HEK293 (cell line): ENCODE measurements at regions not wholly inside any gene's neighbourhood (a gene's known extent, or its start where the extent isn't known, plus 50 kb on each side); places are given as distances from the start of the nearest gene placed in this dataset.

Source experiments
- SCRT1 ChIP-seq: fragments of 450-650 bp; formaldehyde crosslinking; IDR thresholded peaks from 2 replicates; pipeline ENCODE4 v1.5.1; 2016; ENCODE audit warnings: missing biosample characterization, missing genetic modification characterization, borderline replicate concordance
- TCF7L2 ChIP-seq: IDR thresholded peaks from 2 replicates; pipeline ENCODE4 v1.6.1; 2011; ENCODE audit warnings: low read depth, mild to moderate bottlenecking, inconsistent platforms, low read length, moderate library complexity, borderline replicate concordance
- YY1 ChIP-seq: fragments of 450-650 bp; formaldehyde crosslinking; IDR thresholded peaks from 2 replicates; pipeline ENCODE4 v1.5.1; 2018; ENCODE audit warnings: missing biosample characterization, missing genetic modification characterization
- ZBTB1 ChIP-seq: fragments of 450-650 bp; formaldehyde crosslinking; IDR thresholded peaks from 2 replicates; pipeline ENCODE4 v1.5.1; 2016; ENCODE audit warnings: missing biosample characterization, missing genetic modification characterization
- ZBTB17 ChIP-seq: fragments of 450-650 bp; formaldehyde crosslinking; IDR thresholded peaks from 2 replicates; pipeline ENCODE4 v1.5.1; 2016; ENCODE audit warnings: missing biosample characterization, missing genetic modification characterization
- ZNF2 ChIP-seq: fragments of 450-650 bp; formaldehyde crosslinking; IDR thresholded peaks from 2 replicates; pipeline ENCODE4 v1.5.1; 2016; ENCODE audit warnings: missing biosample characterization, missing genetic modification characterization
- ZNF274 ChIP-seq, 2 experiments: fragments of 200-500 bp in 1 of 2; fragments of 450-650 bp in 1 of 2; sonication (Bioruptor generic) in 1 of 2; formaldehyde crosslinking in 1 of 2; IDR thresholded peaks; 2 replicates each; pipeline versions ENCODE4 v1.5.1 to v1.6.1; 2014 to 2016; ENCODE audit warnings: borderline replicate concordance in 1 of 2, inconsistent platforms in 1 of 2, low read length in 1 of 2, missing biosample characterization in 1 of 2, missing genetic modification characterization in 1 of 2
- ZNF596 ChIP-seq: fragments of 450-650 bp; IDR thresholded peaks from 2 replicates; pipeline ENCODE4 v1.5.0; 2018; ENCODE audit warnings: missing biosample characterization, mild to moderate bottlenecking, missing genetic modification characterization, moderate library complexity
- ZNF660 ChIP-seq: fragments of 450-650 bp; IDR thresholded peaks from 2 replicates; pipeline ENCODE4 v1.5.1; 2018; ENCODE audit warnings: missing biosample characterization, mild to moderate bottlenecking, missing genetic modification characterization
- ZNF768 ChIP-seq: fragments of 450-650 bp; formaldehyde crosslinking; IDR thresholded peaks from 2 replicates; pipeline ENCODE4 v1.5.1; 2018; ENCODE audit warnings: missing biosample characterization, mild to moderate bottlenecking, missing genetic modification characterization
- TF ChIP-seq, protein P1 (sequence below): fragments of 450-650 bp; formaldehyde crosslinking; IDR thresholded peaks from 2 replicates; pipeline ENCODE4 v1.5.1; 2016; ENCODE audit warnings: missing biosample characterization, missing genetic modification characterization
- TF ChIP-seq, protein P2 (sequence below): fragments of 450-650 bp; formaldehyde crosslinking; IDR thresholded peaks from 2 replicates; pipeline ENCODE4 v1.5.1; 2016; ENCODE audit warnings: missing biosample characterization, missing genetic modification characterization
- TF ChIP-seq, protein P3 (sequence below): fragments of 450-650 bp; formaldehyde crosslinking; IDR thresholded peaks from 2 replicates; pipeline ENCODE4 v1.5.1; 2016; ENCODE audit warnings: missing biosample characterization, missing genetic modification characterization
- TF ChIP-seq, protein P4 (sequence below): sonication (generic); formaldehyde crosslinking; IDR thresholded peaks from 2 replicates; pipeline ENCODE4 v1.8.1; 2022; ENCODE audit warnings: mild to moderate bottlenecking, moderate library complexity, missing genetic modification reagents

DNA sequence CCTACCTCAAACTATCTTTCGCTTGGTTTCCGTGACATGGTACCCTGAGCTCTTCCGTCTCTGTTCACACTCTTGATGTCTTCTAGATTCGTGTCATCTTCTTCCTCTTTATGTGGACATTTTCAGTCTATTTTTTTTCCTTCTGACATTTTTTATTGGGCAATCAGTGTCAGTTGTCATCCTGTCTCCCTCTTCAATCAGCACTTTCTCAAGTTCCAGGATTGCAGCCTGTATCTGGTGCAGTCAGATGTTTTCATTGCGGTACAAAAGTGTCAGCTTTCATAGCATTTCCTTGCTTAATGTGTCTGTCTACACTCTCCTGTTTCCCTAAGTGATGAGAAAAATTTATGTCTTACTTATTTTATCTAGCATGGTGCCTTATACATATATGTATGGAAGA lies 51.1 kb upstream of the ETV1 start:
- TF ChIP-seq, protein P1, sequence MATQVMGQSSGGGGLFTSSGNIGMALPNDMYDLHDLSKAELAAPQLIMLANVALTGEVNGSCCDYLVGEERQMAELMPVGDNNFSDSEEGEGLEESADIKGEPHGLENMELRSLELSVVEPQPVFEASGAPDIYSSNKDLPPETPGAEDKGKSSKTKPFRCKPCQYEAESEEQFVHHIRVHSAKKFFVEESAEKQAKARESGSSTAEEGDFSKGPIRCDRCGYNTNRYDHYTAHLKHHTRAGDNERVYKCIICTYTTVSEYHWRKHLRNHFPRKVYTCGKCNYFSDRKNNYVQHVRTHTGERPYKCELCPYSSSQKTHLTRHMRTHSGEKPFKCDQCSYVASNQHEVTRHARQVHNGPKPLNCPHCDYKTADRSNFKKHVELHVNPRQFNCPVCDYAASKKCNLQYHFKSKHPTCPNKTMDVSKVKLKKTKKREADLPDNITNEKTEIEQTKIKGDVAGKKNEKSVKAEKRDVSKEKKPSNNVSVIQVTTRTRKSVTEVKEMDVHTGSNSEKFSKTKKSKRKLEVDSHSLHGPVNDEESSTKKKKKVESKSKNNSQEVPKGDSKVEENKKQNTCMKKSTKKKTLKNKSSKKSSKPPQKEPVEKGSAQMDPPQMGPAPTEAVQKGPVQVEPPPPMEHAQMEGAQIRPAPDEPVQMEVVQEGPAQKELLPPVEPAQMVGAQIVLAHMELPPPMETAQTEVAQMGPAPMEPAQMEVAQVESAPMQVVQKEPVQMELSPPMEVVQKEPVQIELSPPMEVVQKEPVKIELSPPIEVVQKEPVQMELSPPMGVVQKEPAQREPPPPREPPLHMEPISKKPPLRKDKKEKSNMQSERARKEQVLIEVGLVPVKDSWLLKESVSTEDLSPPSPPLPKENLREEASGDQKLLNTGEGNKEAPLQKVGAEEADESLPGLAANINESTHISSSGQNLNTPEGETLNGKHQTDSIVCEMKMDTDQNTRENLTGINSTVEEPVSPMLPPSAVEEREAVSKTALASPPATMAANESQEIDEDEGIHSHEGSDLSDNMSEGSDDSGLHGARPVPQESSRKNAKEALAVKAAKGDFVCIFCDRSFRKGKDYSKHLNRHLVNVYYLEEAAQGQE (tag by site-specific recombination): no peak
- TF ChIP-seq SCRT1 (tag by site-specific recombination) (no peak), ZNF274 (IDR thresholded peaks at IDR 0.05; ENCODE audit: low read length) (no peak), ZNF274 (tag by site-specific recombination; IDR thresholded peaks at IDR 0.05; ENCODE audit: borderline replicate concordance) (no peak), ZNF768 (tag by site-specific recombination) (no peak), YY1 (tag by site-specific recombination) (no peak), ZBTB1 (no peak), TCF7L2 (no peak), ZNF596 (no peak), ZNF2 (no peak), ZBTB17 (tag by site-specific recombination) (no peak), ZNF660 (no peak)
- TF ChIP-seq, protein P2, sequence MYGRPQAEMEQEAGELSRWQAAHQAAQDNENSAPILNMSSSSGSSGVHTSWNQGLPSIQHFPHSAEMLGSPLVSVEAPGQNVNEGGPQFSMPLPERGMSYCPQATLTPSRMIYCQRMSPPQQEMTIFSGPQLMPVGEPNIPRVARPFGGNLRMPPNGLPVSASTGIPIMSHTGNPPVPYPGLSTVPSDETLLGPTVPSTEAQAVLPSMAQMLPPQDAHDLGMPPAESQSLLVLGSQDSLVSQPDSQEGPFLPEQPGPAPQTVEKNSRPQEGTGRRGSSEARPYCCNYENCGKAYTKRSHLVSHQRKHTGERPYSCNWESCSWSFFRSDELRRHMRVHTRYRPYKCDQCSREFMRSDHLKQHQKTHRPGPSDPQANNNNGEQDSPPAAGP (tag by site-specific recombination): no peak
- TF ChIP-seq, protein P3, sequence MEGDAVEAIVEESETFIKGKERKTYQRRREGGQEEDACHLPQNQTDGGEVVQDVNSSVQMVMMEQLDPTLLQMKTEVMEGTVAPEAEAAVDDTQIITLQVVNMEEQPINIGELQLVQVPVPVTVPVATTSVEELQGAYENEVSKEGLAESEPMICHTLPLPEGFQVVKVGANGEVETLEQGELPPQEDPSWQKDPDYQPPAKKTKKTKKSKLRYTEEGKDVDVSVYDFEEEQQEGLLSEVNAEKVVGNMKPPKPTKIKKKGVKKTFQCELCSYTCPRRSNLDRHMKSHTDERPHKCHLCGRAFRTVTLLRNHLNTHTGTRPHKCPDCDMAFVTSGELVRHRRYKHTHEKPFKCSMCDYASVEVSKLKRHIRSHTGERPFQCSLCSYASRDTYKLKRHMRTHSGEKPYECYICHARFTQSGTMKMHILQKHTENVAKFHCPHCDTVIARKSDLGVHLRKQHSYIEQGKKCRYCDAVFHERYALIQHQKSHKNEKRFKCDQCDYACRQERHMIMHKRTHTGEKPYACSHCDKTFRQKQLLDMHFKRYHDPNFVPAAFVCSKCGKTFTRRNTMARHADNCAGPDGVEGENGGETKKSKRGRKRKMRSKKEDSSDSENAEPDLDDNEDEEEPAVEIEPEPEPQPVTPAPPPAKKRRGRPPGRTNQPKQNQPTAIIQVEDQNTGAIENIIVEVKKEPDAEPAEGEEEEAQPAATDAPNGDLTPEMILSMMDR (tag by site-specific recombination): no peak
- TF ChIP-seq, protein P4, sequence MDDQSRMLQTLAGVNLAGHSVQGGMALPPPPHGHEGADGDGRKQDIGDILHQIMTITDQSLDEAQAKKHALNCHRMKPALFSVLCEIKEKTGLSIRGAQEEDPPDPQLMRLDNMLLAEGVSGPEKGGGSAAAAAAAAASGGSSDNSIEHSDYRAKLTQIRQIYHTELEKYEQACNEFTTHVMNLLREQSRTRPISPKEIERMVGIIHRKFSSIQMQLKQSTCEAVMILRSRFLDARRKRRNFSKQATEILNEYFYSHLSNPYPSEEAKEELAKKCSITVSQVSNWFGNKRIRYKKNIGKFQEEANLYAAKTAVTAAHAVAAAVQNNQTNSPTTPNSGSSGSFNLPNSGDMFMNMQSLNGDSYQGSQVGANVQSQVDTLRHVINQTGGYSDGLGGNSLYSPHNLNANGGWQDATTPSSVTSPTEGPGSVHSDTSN (CRISPR knock-in tag): no peak
